Endothelial cell of umbilical vein (primary cell): ENCODE measurements at regions not wholly inside any gene's neighbourhood (a gene's known extent, or its start where the extent isn't known, plus 50 kb on each side); places are given as distances from the start of the nearest gene placed in this dataset.

ENCODE experiments used
- BruUV-seq: library from RNA; stranded (reverse); fragments of 400-500 nt; replicated peaks from 2 replicates; lab custom pipeline; 2021; lab: Mats Ljungman, UMichigan
- CTCF ChIA-PET: fragments of 300-600, 350-600 bp; sonication (Branson Sonifier 250); formaldehyde crosslinking; loops from one replicate; lab custom pipeline; 2021; ENCODE audit warnings: antibody characterized with exemption, inconsistent platforms; lab: Charles Lee
- POLR2A ChIA-PET: fragments of 300-600, 350-600 bp; sonication (Branson Sonifier 250); formaldehyde crosslinking; loops from one replicate; lab custom pipeline; 2021; ENCODE audit warnings: antibody characterized with exemption, inconsistent platforms; lab: Charles Lee
- DNase-seq: peaks from one replicate; pipeline ENCODE4 v3.0.0-alpha.2; 2011; ENCODE audit warnings: low read depth, low spot score
- FAIRE-seq: peaks from 2 replicates; lab custom pipeline; 2011; peaks lifted over from hg19 to GRCh38; lab: Jason Lieb, UNC
- H2AFZ ChIP-seq: 2 replicates; pipeline ENCODE4 v1.6.0; 2012; ENCODE audit warnings: low read depth, low read length, control low read depth, inconsistent platforms
- H3K27ac ChIP-seq: 2 replicates; pipeline ENCODE4 v1.5.1; 2011; ENCODE audit warnings: low read depth, mild to moderate bottlenecking, control low read depth, low read length, moderate library complexity; ENCODE audit not compliant: insufficient read depth
- H3K27me3 ChIP-seq, 2 experiments: 2 replicates each; pipeline versions ENCODE4 v1.6.0 to v1.6.1; 2011; ENCODE audit warnings: low read length in 2 of 2, mixed read lengths in 1 of 2; ENCODE audit not compliant: control insufficient read depth in 2 of 2, insufficient read depth in 2 of 2
- H3K36me3 ChIP-seq, 2 experiments: 2 replicates in 1 of 2; 3 replicates in 1 of 2; pipeline ENCODE4 v1.5.1; 2011; ENCODE audit warnings: low read length in 2 of 2, mild to moderate bottlenecking in 1 of 2, moderate library complexity in 1 of 2; ENCODE audit not compliant: control insufficient read depth in 2 of 2, insufficient read depth in 2 of 2; ENCODE audit errors: extremely low read depth in 1 of 2
- H3K4me1 ChIP-seq: 3 replicates; pipeline ENCODE4 v1.5.1; 2011; ENCODE audit warnings: mild to moderate bottlenecking, low read length; ENCODE audit not compliant: control insufficient read depth, insufficient read depth; ENCODE audit errors: extremely low read depth
- H3K4me2 ChIP-seq: 2 replicates; pipeline ENCODE4 v1.6.1; 2011; ENCODE audit warnings: low read length, control low read depth, mixed read lengths; ENCODE audit not compliant: insufficient read depth
- H3K4me3 ChIP-seq, 3 experiments: fragments of 200-600 bp in 1 of 3; sonication (generic), shearing (Covaris generic) in 1 of 3; replicated peaks in 1 of 3; 2 replicates each; pipeline ENCODE4 v1.5.1; 2011 to 2016; ENCODE audit warnings: control low read depth in 3 of 3, low read length in 3 of 3, mild to moderate bottlenecking in 2 of 3, inconsistent platforms in 1 of 3, low read depth in 1 of 3, moderate library complexity in 1 of 3; ENCODE audit not compliant: insufficient read depth in 1 of 3
- H3K79me2 ChIP-seq: 2 replicates; pipeline ENCODE4 v1.6.0; 2012; ENCODE audit warnings: low read length, inconsistent platforms; ENCODE audit not compliant: control insufficient read depth, insufficient read depth
- H3K9ac ChIP-seq: replicated peaks from 2 replicates; pipeline ENCODE3; 2011; ENCODE audit warnings: low read length, control low read depth; ENCODE audit not compliant: insufficient read depth; ENCODE audit errors: extremely low read depth
- H3K9me1 ChIP-seq: replicated peaks from 3 replicates; pipeline ENCODE4 v1.6.0; 2011; ENCODE audit warnings: mild to moderate bottlenecking, low read length; ENCODE audit not compliant: control insufficient read depth, insufficient read depth; ENCODE audit errors: extremely low read depth
- H3K9me3 ChIP-seq: replicated peaks from 2 replicates; pipeline ENCODE4 v1.5.1; 2012; ENCODE audit warnings: low read length, inconsistent platforms; ENCODE audit not compliant: control insufficient read depth, insufficient read depth
- H4K20me1 ChIP-seq: replicated peaks from 2 replicates; pipeline ENCODE3; 2011; ENCODE audit warnings: mild to moderate bottlenecking, low read length; ENCODE audit not compliant: control insufficient read depth, insufficient read depth; ENCODE audit errors: extremely low read depth
- EZH2 ChIP-seq: IDR thresholded peaks from 2 replicates; pipeline ENCODE4 v1.6.1; 2012; ENCODE audit warnings: borderline replicate concordance, low read depth, mild to moderate bottlenecking, moderate library complexity, low read length, inconsistent platforms; ENCODE audit not compliant: severe bottlenecking
- FOS ChIP-seq: IDR thresholded peaks from 2 replicates; pipeline ENCODE4 v1.6.1; 2011; ENCODE audit warnings: mild to moderate bottlenecking, low read length, moderate library complexity, borderline replicate concordance; ENCODE audit not compliant: insufficient read depth
- GATA2 ChIP-seq: IDR thresholded peaks from 2 replicates; pipeline ENCODE4 v1.7.0; 2011; ENCODE audit warnings: low read depth, mild to moderate bottlenecking, moderate library complexity, mixed read lengths, low read length; ENCODE audit not compliant: insufficient read length, insufficient read depth
- JUN ChIP-seq: IDR thresholded peaks from 2 replicates; pipeline ENCODE4 v1.6.1; 2011; ENCODE audit warnings: borderline replicate concordance, low read depth; ENCODE audit not compliant: insufficient read length, insufficient read depth
- MYC ChIP-seq: IDR thresholded peaks from one replicate; pipeline ENCODE4 v1.6.1; 2011; ENCODE audit warnings: mild to moderate bottlenecking, low read depth, low read length
- POLR2A ChIP-seq: IDR thresholded peaks from 2 replicates; pipeline ENCODE4 v1.6.1; 2012; ENCODE audit warnings: low read depth, mild to moderate bottlenecking, control low read depth, low read length
- POLR2AphosphoS5 ChIP-seq: IDR thresholded peaks from 2 replicates; pipeline ENCODE4 v1.6.1; 2012; ENCODE audit warnings: low read depth, mild to moderate bottlenecking, control low read depth, low read length, moderate library complexity; ENCODE audit not compliant: insufficient read depth
- dilution Hi-C: fragments of 300-500 bp; cut with MboI; formaldehyde crosslinking; loops from one replicate; pipeline ENCODE4 v1.15.0; 2019; ENCODE audit warnings: low sequenced_read_pairs; ENCODE audit not compliant: extremely low pct_ligation_motif_present
- intact Hi-C: fragments of 100-400 bp; cut with micrococcal nuclease; formaldehyde crosslinking; loops from one replicate; pipeline ENCODE4 v1.10.0; 2022
- TF ChIP-seq, protein P1 (sequence below), 2 donors: IDR thresholded peaks; 1 replicate in 1 of 2; 2 replicates in 1 of 2; pipeline ENCODE4 v1.5.1; 2011; ENCODE audit warnings: low read length in 2 of 2, mild to moderate bottlenecking in 2 of 2, moderate library complexity in 2 of 2, control low read depth in 1 of 2, inconsistent platforms in 1 of 2, low read depth in 1 of 2; ENCODE audit not compliant: insufficient read depth in 1 of 2; ENCODE audit errors: extremely low read depth in 1 of 2
- TF ChIP-seq, protein P2 (sequence below): IDR thresholded peaks from 2 replicates; pipeline ENCODE4 v1.6.1; 2011; ENCODE audit not compliant: insufficient read depth, insufficient read length

DNA sequence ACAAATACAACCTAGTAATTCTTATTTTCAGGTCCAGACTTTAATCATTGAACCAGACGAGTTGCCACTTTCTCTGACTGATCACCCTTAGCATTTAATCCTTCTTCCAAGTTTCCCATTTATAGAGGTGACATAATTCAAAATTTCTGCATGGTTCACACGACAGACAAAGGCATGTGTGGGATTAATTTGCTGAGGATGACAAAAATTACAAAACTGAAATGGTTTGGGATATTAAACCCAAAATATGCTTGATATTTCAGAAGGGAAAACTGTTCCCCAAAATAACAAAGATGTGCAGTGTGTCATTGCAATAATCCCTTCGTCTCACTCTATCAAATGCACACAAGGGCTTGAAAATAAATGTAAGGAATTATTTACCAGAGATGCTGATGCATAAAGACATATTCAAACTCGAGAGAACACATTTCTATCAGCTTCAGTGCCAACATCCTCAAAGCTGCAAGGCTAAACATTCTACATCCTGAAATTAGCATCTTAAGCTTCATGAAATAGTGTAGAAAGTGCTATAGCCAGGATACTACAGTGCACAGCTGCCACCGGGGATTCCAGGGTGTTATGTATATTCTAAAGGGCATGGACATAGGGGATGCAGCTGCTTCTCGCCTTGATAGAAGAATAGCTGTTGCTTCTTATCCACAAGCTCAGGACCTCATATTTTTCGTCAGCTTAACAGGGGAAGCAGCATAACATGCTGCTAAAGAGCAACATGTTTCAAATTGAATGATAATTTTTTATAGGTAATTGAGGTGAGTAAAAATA, 198.7 kb upstream of the SLITRK1 start:
- no peak for DNase-seq
- H3K9me3 ChIP-seq = peaks cover 6% of the 10 kb centered on the region
- H2AFZ ChIP-seq = no peak overlapping the region
- no TSS peak for BruUV-seq
- no peak for FAIRE-seq
- H3K27me3 ChIP-seq = no peaks in the 10 kb centered on the region
- CTCF ChIA-PET = no interaction called here
- no peak overlapping the region for H3K4me3 ChIP-seq
- H3K9ac ChIP-seq = no peak overlapping the region
- H3K9me1 ChIP-seq = no peaks in the 10 kb centered on the region
- intact Hi-C loops = no loop called here
- H4K20me1 ChIP-seq = no peaks in the 10 kb centered on the region
- no peaks in the 10 kb centered on the region for H3K79me2 ChIP-seq
- H3K27ac ChIP-seq = no peak overlapping the region
- dilution Hi-C loops = no loop called here
- POLR2A ChIA-PET = no interaction called here
- H3K36me3 ChIP-seq = no peaks in the 10 kb centered on the region
- TF ChIP-seq POLR2AphosphoS5 (no peak), FOS (no peak), JUN (no peak), GATA2 (no peak), EZH2 (no peak), MYC (no peak), POLR2A (no peak)
- TF ChIP-seq, protein P1, sequence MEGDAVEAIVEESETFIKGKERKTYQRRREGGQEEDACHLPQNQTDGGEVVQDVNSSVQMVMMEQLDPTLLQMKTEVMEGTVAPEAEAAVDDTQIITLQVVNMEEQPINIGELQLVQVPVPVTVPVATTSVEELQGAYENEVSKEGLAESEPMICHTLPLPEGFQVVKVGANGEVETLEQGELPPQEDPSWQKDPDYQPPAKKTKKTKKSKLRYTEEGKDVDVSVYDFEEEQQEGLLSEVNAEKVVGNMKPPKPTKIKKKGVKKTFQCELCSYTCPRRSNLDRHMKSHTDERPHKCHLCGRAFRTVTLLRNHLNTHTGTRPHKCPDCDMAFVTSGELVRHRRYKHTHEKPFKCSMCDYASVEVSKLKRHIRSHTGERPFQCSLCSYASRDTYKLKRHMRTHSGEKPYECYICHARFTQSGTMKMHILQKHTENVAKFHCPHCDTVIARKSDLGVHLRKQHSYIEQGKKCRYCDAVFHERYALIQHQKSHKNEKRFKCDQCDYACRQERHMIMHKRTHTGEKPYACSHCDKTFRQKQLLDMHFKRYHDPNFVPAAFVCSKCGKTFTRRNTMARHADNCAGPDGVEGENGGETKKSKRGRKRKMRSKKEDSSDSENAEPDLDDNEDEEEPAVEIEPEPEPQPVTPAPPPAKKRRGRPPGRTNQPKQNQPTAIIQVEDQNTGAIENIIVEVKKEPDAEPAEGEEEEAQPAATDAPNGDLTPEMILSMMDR (IDR thresholded peaks at IDR 0.05; ENCODE audit: extremely low read depth in 1 of 2, insufficient read depth in 1 of 2, low read depth in 1 of 2, low read length in 2 of 2) = no peak
- TF ChIP-seq, protein P2, sequence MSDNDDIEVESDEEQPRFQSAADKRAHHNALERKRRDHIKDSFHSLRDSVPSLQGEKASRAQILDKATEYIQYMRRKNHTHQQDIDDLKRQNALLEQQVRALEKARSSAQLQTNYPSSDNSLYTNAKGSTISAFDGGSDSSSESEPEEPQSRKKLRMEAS = no peak
- no peak overlapping the region for H3K4me2 ChIP-seq
- no peaks in the 10 kb centered on the region for H3K4me1 ChIP-seq
